NCI-H2196 treated with DMSO at 0.1 percent for 48 hours (cell line): ENCODE measurements at regions not wholly inside any gene's neighbourhood (a gene's known extent, or its start where the extent isn't known, plus 50 kb on each side); places are given as distances from the start of the nearest gene placed in this dataset.

ENCODE experiments used
- DNase-seq: peaks from one replicate; lab custom pipeline; 2025; ENCODE audit not compliant: unreplicated experiment; lab: John Stamatoyannopoulos, UW

GRCh38 chr10:131014271-131014670 lies 297.2 kb downstream of the TCERG1L start:
- DNase-seq, result no peak

GRCh38 chr10:131015271-131015670 lies 296.2 kb downstream of the TCERG1L start:
- no peak for DNase-seq

- DNase-seq, result no peak
These were observed 295.0 kb downstream of the TCERG1L start for GRCh38 chr10:131016556-131016955.

- DNase-seq, result no peak
These were observed 293.8 kb downstream of the TCERG1L start for GRCh38 chr10:131017566-131018285.

GRCh38 chr10:131018886-131019500 lies 292.5 kb downstream of the TCERG1L start:
- no peak for DNase-seq

GRCh38 chr10:131019696-131020095 lies 291.8 kb downstream of the TCERG1L start:
- DNase-seq, result no peak

- DNase-seq, result no peak
These were observed 290.7 kb downstream of the TCERG1L start for GRCh38 chr10:131020775-131021174.

- no peak for DNase-seq
These were observed 290.1 kb downstream of the TCERG1L start for GRCh38 chr10:131021246-131021895.

- no peak for DNase-seq
These were observed 289.6 kb downstream of the TCERG1L start for GRCh38 chr10:131021969-131022368.

GRCh38 chr10:131022369-131022768 lies 289.2 kb downstream of the TCERG1L start:
- DNase-seq, result no peak

- no peak for DNase-seq
These were observed 288.5 kb downstream of the TCERG1L start for GRCh38 chr10:131022981-131023380.

GRCh38 chr10:131024259-131025131 lies 287.0 kb downstream of the TCERG1L start:
- no peak for DNase-seq

GRCh38 chr10:131025333-131025732 lies 286.2 kb downstream of the TCERG1L start:
- DNase-seq, result no peak

- DNase-seq, result no peak
These were observed 284.3 kb downstream of the TCERG1L start for GRCh38 chr10:131027256-131027655.

GRCh38 chr10:131031346-131031745 lies 280.2 kb downstream of the TCERG1L start:
- no peak for DNase-seq

GRCh38 chr10:131032329-131033165 lies 279.0 kb downstream of the TCERG1L start:
- DNase-seq, result no peak

GRCh38 chr10:131033166-131034085 lies 278.1 kb downstream of the TCERG1L start:
- no peak for DNase-seq

GRCh38 chr10:131034451-131034850 lies 277.1 kb downstream of the TCERG1L start:
- DNase-seq, result no peak

- no peak for DNase-seq
These were observed 275.7 kb downstream of the TCERG1L start for GRCh38 chr10:131035779-131036178.
